Activated B cell treated with CpG ODN at 0.5 μM for 24 hours (primary cell): ENCODE measurements at regions not wholly inside any gene's neighbourhood (a gene's known extent, or its start where the extent isn't known, plus 50 kb on each side); places are given as distances from the start of the nearest gene placed in this dataset.

Experiments used
- ATAC-seq: fragments of 200-7000 bp; cut with Tn5 transposase; one replicate; pipeline ENCODE4 v1.10.0; 2021; ENCODE audit warnings: low read depth, mild to moderate bottlenecking, moderate library complexity
- CTCF ChIA-PET: fragments of 350-600 bp; sonication (Branson Sonifier 250); formaldehyde crosslinking; loops from one replicate; lab custom pipeline; 2021; ENCODE audit warnings: antibody characterized with exemption; lab: Charles Lee
- POLR2A ChIA-PET: fragments of 350-600 bp; sonication (Branson Sonifier 250); formaldehyde crosslinking; loops from one replicate; lab custom pipeline; 2021; ENCODE audit warnings: antibody characterized with exemption; lab: Charles Lee
- DNase-seq: peaks from one replicate; pipeline ENCODE4 v3.0.0; 2022
- H3K27ac Mint-ChIP-seq: one replicate; pipeline ENCODE4 v1.8.0; 2020; ENCODE audit warnings: mixed read lengths
- H3K27me3 Mint-ChIP-seq: one replicate; pipeline ENCODE4 v1.8.0; 2021; ENCODE audit warnings: mixed read lengths
- H3K36me3 Mint-ChIP-seq: one replicate; pipeline ENCODE4 v1.8.0; 2021; ENCODE audit warnings: low read depth, mixed read lengths
- H3K4me1 Mint-ChIP-seq: one replicate; pipeline ENCODE4 v1.8.0; 2021; ENCODE audit warnings: mixed read lengths
- H3K4me3 Mint-ChIP-seq: one replicate; pipeline ENCODE4 v1.8.0; 2020; ENCODE audit warnings: mild to moderate bottlenecking, mixed read lengths
- H3K9me3 Mint-ChIP-seq: one replicate; pipeline ENCODE4 v1.8.0; 2020; ENCODE audit warnings: mixed read lengths
- intact Hi-C: fragments of 100-400 bp; cut with micrococcal nuclease; formaldehyde crosslinking; loops from one replicate; pipeline ENCODE4 v1.15.1; 2024
- TF ChIP-seq, protein P1 (sequence below): fragments of 200-600 bp; IDR thresholded peaks from one replicate; pipeline ENCODE4 v1.8.0; 2022; ENCODE audit warnings: antibody characterized with exemption, mild to moderate bottlenecking

DNA sequence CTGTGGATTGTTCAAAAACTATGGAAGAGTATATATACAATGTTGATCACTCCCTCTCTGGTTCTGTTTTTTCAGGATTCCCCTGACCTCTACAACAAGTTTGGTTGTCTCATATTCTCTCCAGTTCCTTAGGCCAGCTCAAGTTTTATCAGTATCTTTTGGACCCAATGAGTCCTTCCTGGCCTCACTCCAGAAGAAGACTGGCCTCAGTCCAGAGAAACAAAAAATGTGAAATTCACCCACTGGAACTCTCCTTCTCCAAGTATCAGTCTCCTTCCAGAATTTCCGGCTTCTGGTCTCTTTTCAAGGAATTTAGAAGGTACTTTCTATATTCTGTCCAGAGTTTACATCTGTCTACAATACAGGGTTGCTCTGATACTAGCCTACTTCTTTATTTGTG lies 537.8 kb upstream of the FTMT start:
- no peak overlapping the region for H3K4me3 Mint-ChIP-seq
- no peak for ATAC-seq
- no peaks in the 10 kb centered on the region for H3K27me3 Mint-ChIP-seq

DNA sequence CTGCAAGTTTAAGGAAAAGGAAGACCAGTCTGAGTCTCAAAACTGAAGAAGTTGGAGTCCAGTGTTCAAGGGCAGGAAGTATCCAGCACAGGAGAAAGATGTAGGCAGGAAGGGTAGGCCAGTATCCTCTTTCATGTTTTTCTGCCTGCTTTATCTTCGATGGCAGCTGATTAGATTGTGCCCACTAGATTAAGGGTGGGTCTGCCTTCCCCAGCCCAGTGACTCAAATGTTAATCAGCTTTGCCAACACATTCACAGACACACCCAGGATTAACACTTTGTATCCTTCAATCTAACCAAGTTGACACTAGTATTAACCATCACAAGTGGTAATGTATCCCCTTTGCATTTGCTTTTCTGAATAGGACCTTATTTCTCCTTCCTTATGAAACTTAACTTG lies 535.9 kb upstream of the FTMT start:
- ChIA-PET CTCF (no interaction called here), POLR2A (no interaction called here)
- H3K36me3 Mint-ChIP-seq = no peaks in the 10 kb centered on the region
- DNase-seq = no peak
- no peak overlapping the region for H3K27ac Mint-ChIP-seq
- peaks cover 14% of the 10 kb centered on the region for H3K9me3 Mint-ChIP-seq
- H3K4me1 Mint-ChIP-seq = no peaks in the 10 kb centered on the region
- intact Hi-C loops = no loop called here
- no peak overlapping the region for H3K4me3 Mint-ChIP-seq
- no peaks in the 10 kb centered on the region for H3K27me3 Mint-ChIP-seq
- TF ChIP-seq, protein P1, sequence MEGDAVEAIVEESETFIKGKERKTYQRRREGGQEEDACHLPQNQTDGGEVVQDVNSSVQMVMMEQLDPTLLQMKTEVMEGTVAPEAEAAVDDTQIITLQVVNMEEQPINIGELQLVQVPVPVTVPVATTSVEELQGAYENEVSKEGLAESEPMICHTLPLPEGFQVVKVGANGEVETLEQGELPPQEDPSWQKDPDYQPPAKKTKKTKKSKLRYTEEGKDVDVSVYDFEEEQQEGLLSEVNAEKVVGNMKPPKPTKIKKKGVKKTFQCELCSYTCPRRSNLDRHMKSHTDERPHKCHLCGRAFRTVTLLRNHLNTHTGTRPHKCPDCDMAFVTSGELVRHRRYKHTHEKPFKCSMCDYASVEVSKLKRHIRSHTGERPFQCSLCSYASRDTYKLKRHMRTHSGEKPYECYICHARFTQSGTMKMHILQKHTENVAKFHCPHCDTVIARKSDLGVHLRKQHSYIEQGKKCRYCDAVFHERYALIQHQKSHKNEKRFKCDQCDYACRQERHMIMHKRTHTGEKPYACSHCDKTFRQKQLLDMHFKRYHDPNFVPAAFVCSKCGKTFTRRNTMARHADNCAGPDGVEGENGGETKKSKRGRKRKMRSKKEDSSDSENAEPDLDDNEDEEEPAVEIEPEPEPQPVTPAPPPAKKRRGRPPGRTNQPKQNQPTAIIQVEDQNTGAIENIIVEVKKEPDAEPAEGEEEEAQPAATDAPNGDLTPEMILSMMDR = no peak
- no peak for ATAC-seq

More for the DNA sequence above, 537.8 kb upstream of the FTMT start:
- Mint-ChIP-seq H3K27ac (no peak overlapping the region), H3K4me1 (no peaks in the 10 kb centered on the region), H3K9me3 (peaks cover 10% of the 10 kb centered on the region), H3K36me3 (no peaks in the 10 kb centered on the region)
- ChIA-PET CTCF (no interaction called here), POLR2A (no interaction called here)
- intact Hi-C loops = no loop called here
- TF ChIP-seq, protein P1 = no peak
- DNase-seq = no peak

DNA sequence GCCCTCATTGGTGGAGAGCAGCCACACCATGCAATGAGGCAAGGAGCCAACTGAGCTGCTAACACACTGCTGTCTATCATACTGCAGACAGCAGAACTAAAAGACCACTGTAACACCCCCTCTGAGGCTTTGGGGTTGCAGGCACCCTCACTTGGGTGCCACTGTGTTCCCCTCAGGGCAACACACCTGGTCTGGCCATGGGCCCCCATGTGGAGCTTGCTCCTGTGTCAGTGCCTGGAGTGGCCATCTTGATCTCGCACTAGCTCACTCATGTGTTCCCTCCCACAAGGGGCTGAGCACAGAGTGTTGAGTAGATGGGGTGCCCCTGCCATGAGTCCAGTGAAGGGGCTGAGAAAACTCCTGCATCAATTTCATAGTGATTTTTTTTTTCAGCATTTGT lies 532.4 kb upstream of the FTMT start:
- no peak for DNase-seq
- H3K4me3 Mint-ChIP-seq = no peak overlapping the region
- no peaks in the 10 kb centered on the region for H3K36me3 Mint-ChIP-seq
- intact Hi-C loops = no loop called here
- POLR2A ChIA-PET = no interaction called here
- no peaks in the 10 kb centered on the region for H3K27me3 Mint-ChIP-seq
- no peaks in the 10 kb centered on the region for H3K4me1 Mint-ChIP-seq
- no peak overlapping the region for H3K27ac Mint-ChIP-seq
- peaks cover 9% of the 10 kb centered on the region for H3K9me3 Mint-ChIP-seq
- CTCF ChIA-PET = no interaction called here
- TF ChIP-seq, protein P1 = no peak
- no peak for ATAC-seq

DNA sequence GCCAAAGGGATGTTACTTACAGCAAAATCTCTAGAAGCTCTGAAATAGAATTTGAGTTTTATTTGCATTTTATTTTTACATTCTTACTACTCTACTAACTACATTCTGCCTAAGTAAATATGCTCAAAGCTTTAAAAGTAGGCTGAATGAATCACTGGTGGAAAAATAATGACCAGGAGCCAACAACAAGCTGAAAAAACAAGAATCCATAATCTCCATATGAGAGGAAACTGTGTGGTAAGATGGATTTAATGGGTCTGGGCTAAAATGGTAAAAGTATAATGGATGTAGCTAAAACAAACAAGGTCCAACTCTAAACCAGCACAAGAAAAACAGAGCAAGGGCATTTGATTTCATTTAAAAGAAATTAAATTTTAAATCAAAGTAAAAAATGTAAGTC lies 525.8 kb upstream of the FTMT start:
- Mint-ChIP-seq H3K4me1 (no peaks in the 10 kb centered on the region), H3K9me3 (no peaks in the 10 kb centered on the region), H3K27ac (no peak overlapping the region), H3K4me3 (no peak overlapping the region), H3K36me3 (no peaks in the 10 kb centered on the region), H3K27me3 (no peaks in the 10 kb centered on the region)
- TF ChIP-seq, protein P1 = no peak
- POLR2A ChIA-PET = no interaction called here
- DNase-seq = no peak
- no peak for ATAC-seq
- intact Hi-C loops = no loop called here
- CTCF ChIA-PET = no interaction called here

DNA sequence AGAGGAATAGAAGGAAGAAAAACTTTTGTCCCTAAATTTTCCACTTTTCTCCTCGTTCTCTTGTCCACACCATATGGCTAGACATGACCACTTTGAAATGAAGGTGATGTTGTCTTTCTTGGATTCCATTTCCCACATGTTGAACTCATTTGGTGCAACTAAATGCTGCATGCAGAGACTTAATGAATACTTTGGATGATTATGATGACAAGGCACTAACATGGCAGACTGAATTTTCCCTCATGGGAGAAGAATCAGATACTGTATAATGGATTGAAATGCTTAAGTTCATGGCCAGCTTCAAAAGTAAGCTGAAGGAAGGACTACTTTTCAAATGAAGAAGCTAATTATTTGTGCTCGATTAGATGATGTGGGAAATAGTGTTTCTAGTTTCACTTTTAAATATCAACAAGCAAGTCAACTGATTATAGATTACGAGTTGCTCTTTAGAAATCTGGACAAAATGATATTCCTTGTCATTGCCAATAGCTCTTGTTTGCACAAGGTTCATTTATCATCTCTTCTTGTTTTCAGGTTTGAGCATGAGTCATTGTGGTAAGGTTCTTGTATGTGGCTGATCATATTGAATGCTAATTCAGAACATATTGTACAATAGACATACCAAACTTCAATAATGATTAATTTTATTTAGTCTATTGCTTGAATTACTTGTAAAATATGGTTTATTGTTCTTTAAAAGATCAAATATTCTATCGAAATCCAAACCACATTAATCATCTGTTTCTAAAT lies 501.3 kb upstream of the FTMT start:
- Mint-ChIP-seq H3K27me3 (no peaks in the 10 kb centered on the region), H3K4me1 (no peaks in the 10 kb centered on the region), H3K27ac (no peak overlapping the region), H3K9me3 (no peaks in the 10 kb centered on the region), H3K4me3 (no peak overlapping the region), H3K36me3 (no peaks in the 10 kb centered on the region)
- DNase-seq (no peak), ATAC-seq (no peak)
- intact Hi-C loops = no loop called here
- CTCF ChIA-PET = no interaction called here
- POLR2A ChIA-PET = no interaction called here
- TF ChIP-seq, protein P1 = no peak
